Stimulated activated CD4-positive, alpha-beta T cell treated with anti-CD3 and anti-CD28 coated beads, Interleukin-2, amount 100 ng/mL, for 48 hours (primary cell): ENCODE measurements at regions not wholly inside any gene's neighbourhood (a gene's known extent, or its start where the extent isn't known, plus 50 kb on each side); places are given as distances from the start of the nearest gene placed in this dataset.
"Not testable (repeated sequence)": the region's sequence is repeated elsewhere in the genome, so short reads cannot be mapped to it uniquely, and the experiment has no call there.

Experiments used
- DNase-seq, 2 donors: peaks; one replicate each; pipeline ENCODE4 v3.0.0-alpha.2; 2020

- no peak for DNase-seq
These were observed 115.1 kb downstream of the RTP5 start for GRCh38 chr2:241984658-241985057.

GRCh38 chr2:241985161-241985985 is 115.8 kb downstream of the RTP5 start:
- DNase-seq: not testable (repeated sequence)

- DNase-seq: no peak
These were observed 116.4 kb downstream of the RTP5 start for GRCh38 chr2:241985986-241986329.

GRCh38 chr2:241986836-241987641 is 117.5 kb downstream of the RTP5 start:
- no peak for DNase-seq

- no peak for DNase-seq
These were observed 118.2 kb downstream of the RTP5 start for GRCh38 chr2:241987726-241988125.

GRCh38 chr2:241988146-241988545 is 118.6 kb downstream of the RTP5 start:
- no peak for DNase-seq

GRCh38 chr2:241989074-241989473 is 119.5 kb downstream of the RTP5 start:
- no peak for DNase-seq

- DNase-seq: no peak
These were observed 120.9 kb downstream of the RTP5 start for GRCh38 chr2:241990466-241990865.

- DNase-seq: no peak
These were observed 121.8 kb downstream of the RTP5 start for GRCh38 chr2:241991299-241991698.

- no peak for DNase-seq
These were observed 123.2 kb downstream of the RTP5 start for GRCh38 chr2:241992753-241993152.

- DNase-seq: no peak
These were observed 124.0 kb downstream of the RTP5 start for GRCh38 chr2:241993386-241994005.

GRCh38 chr2:241994086-241994485 is 124.6 kb downstream of the RTP5 start:
- no peak for DNase-seq

- no peak for DNase-seq
These were observed 125.2 kb downstream of the RTP5 start for GRCh38 chr2:241994556-241995213.

GRCh38 chr2:241996100-241996499 is 126.6 kb downstream of the RTP5 start:
- DNase-seq: no peak

GRCh38 chr2:241997017-241997416 is 127.5 kb downstream of the RTP5 start:
- DNase-seq: no peak

- no peak for DNase-seq
These were observed 129.7 kb downstream of the RTP5 start for GRCh38 chr2:241999184-241999583.

- no peak for DNase-seq
These were observed 132.3 kb downstream of the RTP5 start for GRCh38 chr2:242001853-242002252.

- DNase-seq: no peak
These were observed 133.4 kb downstream of the RTP5 start for GRCh38 chr2:242002944-242003343.

GRCh38 chr2:242004223-242004901 is 134.8 kb downstream of the RTP5 start:
- no peak for DNase-seq

- no peak for DNase-seq
These were observed 135.3 kb downstream of the RTP5 start for GRCh38 chr2:242004902-242005230.

GRCh38 chr2:242006091-242006634 is 136.6 kb downstream of the RTP5 start:
- not testable (repeated sequence) for DNase-seq

GRCh38 chr2:242008908-242009307 is 139.4 kb downstream of the RTP5 start:
- DNase-seq: not testable (repeated sequence)
